HCT116 (cell line): ENCODE measurements at regions not wholly inside any gene's neighbourhood (a gene's known extent, or its start where the extent isn't known, plus 50 kb on each side); places are given as distances from the start of the nearest gene placed in this dataset.

Experiments used
- ATAC-seq: fragments of 200-7000 bp; cut with Tn5 transposase; 2 replicates; pipeline ENCODE4 v1.9.1; 2020; ENCODE audit warnings: mild to moderate bottlenecking, moderate library complexity
- BruUV-seq: library from RNA; stranded (reverse); fragments of 400-500 nt; replicated peaks from 2 replicates; lab custom pipeline; 2021; lab: Mats Ljungman, UMichigan
- CTCF ChIA-PET: fragments of 300-600 bp; sonication (Branson Sonifier 250); formaldehyde crosslinking; loops from one replicate; lab custom pipeline; 2021; ENCODE audit warnings: antibody characterized with exemption; lab: Charles Lee
- POLR2A ChIA-PET: fragments of 300-600, 350-600 bp; sonication (Branson Sonifier 250); formaldehyde crosslinking; loops from one replicate; lab custom pipeline; 2021; ENCODE audit warnings: antibody characterized with exemption; lab: Charles Lee
- RAD21 ChIA-PET, 2 experiments: fragments of 300-600 bp; sonication (Branson Sonifier 250); formaldehyde crosslinking; loops; one replicate each; lab custom pipeline; 2023; ENCODE audit warnings: low total read pairs in 2 of 2; ENCODE audit not compliant: uncharacterized antibody in 2 of 2, unreplicated experiment in 2 of 2, low non-redundant PET in 1 of 2; lab: Charles Lee
- DNase-seq: peaks from one replicate; pipeline ENCODE4 v3.0.0-alpha.2; 2010; ENCODE audit warnings: low read depth, low spot score
- H2AFZ ChIP-seq: fragments of 200-600 bp; shearing (Covaris generic), sonication (generic); 2 replicates; pipeline ENCODE4 v1.6.1; 2017; ENCODE audit warnings: low read depth, mixed run types, mixed read lengths, antibody characterized with exemption, low read length; ENCODE audit not compliant: poor library complexity, severe bottlenecking
- H3K27ac ChIP-seq: 2 replicates; pipeline ENCODE4 v1.5.1; 2012; ENCODE audit warnings: low read depth, low read length
- H3K27me3 ChIP-seq: fragments of 200-600 bp; sonication (generic); 2 replicates; pipeline ENCODE4 v1.6.1; 2016; ENCODE audit warnings: mixed run types, low read length, mixed read lengths; ENCODE audit not compliant: insufficient read depth
- H3K36me3 ChIP-seq, 2 experiments: fragments of 200-500 bp in 1 of 2; fragments of 200-600 bp in 1 of 2; sonication (Bioruptor generic) in 1 of 2; sonication (generic) in 1 of 2; 2 replicates each; pipeline versions ENCODE4 v1.5.1 to v1.6.1; 2014 to 2016; ENCODE audit warnings: low read length in 2 of 2, inconsistent platforms in 1 of 2, mixed read lengths in 1 of 2, mixed run types in 1 of 2; ENCODE audit not compliant: insufficient read depth in 2 of 2, control insufficient read depth in 1 of 2
- H3K4me1 ChIP-seq, 2 experiments: fragments of 200-600 bp in 1 of 2; sonication (generic) in 1 of 2; 2 replicates each; pipeline versions ENCODE4 v1.5.1 to v1.6.1; 2012 to 2017; ENCODE audit warnings: low read length in 2 of 2, inconsistent platforms in 1 of 2, mild to moderate bottlenecking in 1 of 2, mixed read lengths in 1 of 2, mixed run types in 1 of 2, moderate library complexity in 1 of 2; ENCODE audit not compliant: insufficient read depth in 2 of 2, control insufficient read depth in 1 of 2
- H3K4me2 ChIP-seq: fragments of 200-600 bp; sonication (generic); 2 replicates; pipeline ENCODE4 v1.6.1; 2017; ENCODE audit warnings: mixed run types, low read length, mixed read lengths
- H3K4me3 ChIP-seq, 2 experiments: fragments of 200-600 bp in 1 of 2; sonication (generic) in 1 of 2; replicated peaks in 1 of 2; 2 replicates each; pipeline ENCODE4 v1.5.1; 2011 to 2016; ENCODE audit warnings: low read length in 2 of 2, control low read depth in 1 of 2, low read depth in 1 of 2, mild to moderate bottlenecking in 1 of 2, mixed read lengths in 1 of 2, mixed run types in 1 of 2
- H3K79me2 ChIP-seq: fragments of 200-600 bp; sonication (generic); 2 replicates; pipeline ENCODE4 v1.6.1; 2017; ENCODE audit warnings: mild to moderate bottlenecking, mixed run types, low read length, moderate library complexity, mixed read lengths; ENCODE audit not compliant: insufficient read depth
- H3K9ac ChIP-seq: fragments of 200-600 bp; sonication (generic); 2 replicates; pipeline ENCODE4 v1.6.1; 2016; ENCODE audit warnings: low read length, mixed read lengths
- H3K9me2 ChIP-seq: fragments of 200-600 bp; sonication (generic), shearing (Covaris generic); 2 replicates; pipeline ENCODE4 v1.6.1; 2017; ENCODE audit warnings: mixed run types, mild to moderate bottlenecking, moderate library complexity; ENCODE audit not compliant: insufficient read depth
- H3K9me3 ChIP-seq, 2 experiments: fragments of 200-500 bp in 1 of 2; fragments of 200-600 bp in 1 of 2; sonication (Bioruptor generic) in 1 of 2; sonication (generic) in 1 of 2; 2 replicates each; pipeline ENCODE4 v1.6.1; 2014 to 2017; ENCODE audit warnings: low read length in 2 of 2, mixed read lengths in 2 of 2, inconsistent platforms in 1 of 2, low read depth in 1 of 2, mild to moderate bottlenecking in 1 of 2, mixed run types in 1 of 2, moderate library complexity in 1 of 2; ENCODE audit not compliant: control insufficient read depth in 1 of 2, insufficient read depth in 1 of 2
- H4K20me1 ChIP-seq: fragments of 200-600 bp; sonication (generic), shearing (Covaris generic); 2 replicates; pipeline ENCODE4 v1.6.1; 2017; ENCODE audit warnings: mixed run types, mild to moderate bottlenecking, moderate library complexity; ENCODE audit not compliant: insufficient read depth
- CBX3 ChIP-seq: IDR thresholded peaks from 2 replicates; pipeline ENCODE4 v1.6.1; 2012; ENCODE audit warnings: low read depth
- CEBPB ChIP-seq: IDR thresholded peaks from 2 replicates; pipeline ENCODE4 v1.6.1; 2012; ENCODE audit warnings: low read depth
- EGR1 ChIP-seq: IDR thresholded peaks from 2 replicates; pipeline ENCODE4 v1.6.1; 2012; ENCODE audit warnings: low read depth
- ELF1 ChIP-seq: IDR thresholded peaks from 2 replicates; pipeline ENCODE4 v1.6.1; 2012; ENCODE audit warnings: low read depth, borderline replicate concordance
- EZH2 ChIP-seq: fragments of 200-600 bp; sonication (generic); IDR thresholded peaks from 2 replicates; pipeline ENCODE4 v1.6.1; 2017; ENCODE audit warnings: antibody characterized with exemption, mixed run types
- EZH2phosphoT487 ChIP-seq: fragments of 200-600 bp; IDR thresholded peaks from 2 replicates; pipeline ENCODE4 v1.6.1; 2018; ENCODE audit warnings: antibody characterized with exemption, borderline replicate concordance
- JUND ChIP-seq: IDR thresholded peaks from 2 replicates; pipeline ENCODE4 v1.6.1; 2012
- POLR2A ChIP-seq: IDR thresholded peaks from 2 replicates; pipeline ENCODE4 v1.7.0; 2011; ENCODE audit warnings: borderline replicate concordance; ENCODE audit not compliant: insufficient read depth, insufficient read length; ENCODE audit errors: extremely low read depth
- POLR2AphosphoS5 ChIP-seq: IDR thresholded peaks from 2 replicates; pipeline ENCODE4 v1.6.1; 2011; ENCODE audit warnings: mild to moderate bottlenecking, low read depth, low read length, moderate library complexity
- RAD21 ChIP-seq: IDR thresholded peaks from 2 replicates; pipeline ENCODE4 v1.6.1; 2012; ENCODE audit warnings: low read depth, mild to moderate bottlenecking
- SIN3A ChIP-seq: IDR thresholded peaks from 2 replicates; pipeline ENCODE4 v1.6.1; 2012; ENCODE audit warnings: low read depth
- SRF ChIP-seq: IDR thresholded peaks from 2 replicates; pipeline ENCODE4 v1.6.1; 2012; ENCODE audit warnings: low read depth
- TCF7L2 ChIP-seq: IDR thresholded peaks from 2 replicates; pipeline ENCODE4 v1.7.0; 2011; ENCODE audit warnings: borderline replicate concordance, inconsistent platforms; ENCODE audit not compliant: insufficient read depth, insufficient read length; ENCODE audit errors: extremely low read depth
- YY1 ChIP-seq: IDR thresholded peaks from 2 replicates; pipeline ENCODE4 v1.6.1; 2011; ENCODE audit warnings: low read length, low read depth, moderate library complexity, mild to moderate bottlenecking; ENCODE audit not compliant: insufficient replicate concordance; ENCODE audit errors: extremely low read depth
- ZNF274 ChIP-seq: fragments of 200-500 bp; sonication (Bioruptor generic); IDR thresholded peaks from 2 replicates; pipeline ENCODE4 v1.6.1; 2014; ENCODE audit warnings: mild to moderate bottlenecking, low read depth, low read length, inconsistent platforms
- intact Hi-C: fragments of 100-400 bp; cut with micrococcal nuclease; formaldehyde crosslinking; loops from 2 replicates; pipeline ENCODE4 v1.10.0; 2022
- TF ChIP-seq, protein P1 (sequence below): IDR thresholded peaks from 2 replicates; pipeline ENCODE4 v1.6.1; 2011; ENCODE audit warnings: mild to moderate bottlenecking, low read length, moderate library complexity; ENCODE audit not compliant: insufficient replicate concordance; ENCODE audit errors: extremely low read depth
- TF ChIP-seq, protein P2 (sequence below): IDR thresholded peaks from 2 replicates; pipeline ENCODE4 v1.6.1; 2012
- TF ChIP-seq, protein P3 (sequence below): IDR thresholded peaks from 2 replicates; pipeline ENCODE4 v1.6.1; 2012; ENCODE audit warnings: low read depth
- TF ChIP-seq, protein P4 (sequence below): IDR thresholded peaks from 2 replicates; pipeline ENCODE4 v1.6.1; 2012
- TF ChIP-seq, protein P5 (sequence below), 3 experiments: fragments of 200-600 bp in 1 of 3; sonication (generic) in 1 of 3; IDR thresholded peaks in 2 of 3; conservative IDR thresholded peaks in 1 of 3; 2 replicates each; pipeline ENCODE4 v1.5.1; 2012 to 2017; ENCODE audit warnings: low read depth in 2 of 3, low read length in 2 of 3, antibody characterized with exemption in 1 of 3, borderline replicate concordance in 1 of 3, control low read depth in 1 of 3, mild to moderate bottlenecking in 1 of 3, mixed read lengths in 1 of 3, mixed run types in 1 of 3, moderate library complexity in 1 of 3; ENCODE audit not compliant: insufficient read depth in 1 of 3

DNA sequence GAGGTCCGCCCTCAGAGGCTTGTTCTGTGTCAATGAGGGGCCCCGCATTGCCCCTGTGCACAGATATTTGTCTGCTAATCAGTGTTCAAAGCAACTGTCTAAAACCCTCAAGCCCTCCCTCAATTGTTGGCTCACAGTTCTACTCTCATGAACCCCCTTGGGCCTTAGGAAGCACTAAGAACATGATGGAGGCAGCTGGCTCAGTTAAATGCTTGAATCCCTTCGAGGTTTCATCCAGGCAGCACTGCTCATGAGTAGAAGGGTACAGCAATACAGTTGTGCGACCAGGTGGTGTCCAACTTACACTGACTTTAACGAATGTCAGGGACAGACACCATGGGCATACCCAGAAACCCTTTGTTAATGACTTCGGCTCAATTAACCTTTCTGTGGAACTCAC is 89.2 kb upstream of the WSCD1 start:
- no peaks in the 10 kb centered on the region for H3K9me3 ChIP-seq
- no peak for ATAC-seq
- no peaks in the 10 kb centered on the region for H3K4me1 ChIP-seq
- no peak overlapping the region for H3K4me2 ChIP-seq
- H3K9ac ChIP-seq, result no peak overlapping the region
- CTCF ChIA-PET, result no interaction called here
- H3K36me3 ChIP-seq, result no peaks in the 10 kb centered on the region
- no peaks in the 10 kb centered on the region for H4K20me1 ChIP-seq
- no peak overlapping the region for H2AFZ ChIP-seq
- intact Hi-C loops, result no loop called here
- no peak overlapping the region for H3K4me3 ChIP-seq
- peaks cover 62% of the 10 kb centered on the region for H3K27me3 ChIP-seq
- DNase-seq, result no peak
- BruUV-seq, result no TSS peak
- H3K27ac ChIP-seq, result no peak overlapping the region
- no peak for TF ChIP-seq RAD21
- TF ChIP-seq POLR2A, result no peak
- TF ChIP-seq, protein P1, sequence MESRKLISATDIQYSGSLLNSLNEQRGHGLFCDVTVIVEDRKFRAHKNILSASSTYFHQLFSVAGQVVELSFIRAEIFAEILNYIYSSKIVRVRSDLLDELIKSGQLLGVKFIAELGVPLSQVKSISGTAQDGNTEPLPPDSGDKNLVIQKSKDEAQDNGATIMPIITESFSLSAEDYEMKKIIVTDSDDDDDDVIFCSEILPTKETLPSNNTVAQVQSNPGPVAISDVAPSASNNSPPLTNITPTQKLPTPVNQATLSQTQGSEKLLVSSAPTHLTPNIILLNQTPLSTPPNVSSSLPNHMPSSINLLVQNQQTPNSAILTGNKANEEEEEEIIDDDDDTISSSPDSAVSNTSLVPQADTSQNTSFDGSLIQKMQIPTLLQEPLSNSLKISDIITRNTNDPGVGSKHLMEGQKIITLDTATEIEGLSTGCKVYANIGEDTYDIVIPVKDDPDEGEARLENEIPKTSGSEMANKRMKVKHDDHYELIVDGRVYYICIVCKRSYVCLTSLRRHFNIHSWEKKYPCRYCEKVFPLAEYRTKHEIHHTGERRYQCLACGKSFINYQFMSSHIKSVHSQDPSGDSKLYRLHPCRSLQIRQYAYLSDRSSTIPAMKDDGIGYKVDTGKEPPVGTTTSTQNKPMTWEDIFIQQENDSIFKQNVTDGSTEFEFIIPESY, result no peak
- TF ChIP-seq, protein P2, sequence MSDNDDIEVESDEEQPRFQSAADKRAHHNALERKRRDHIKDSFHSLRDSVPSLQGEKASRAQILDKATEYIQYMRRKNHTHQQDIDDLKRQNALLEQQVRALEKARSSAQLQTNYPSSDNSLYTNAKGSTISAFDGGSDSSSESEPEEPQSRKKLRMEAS, result no peak
- TF ChIP-seq EZH2phosphoT487, result no peak
- no peak for TF ChIP-seq CBX3
- no peak for TF ChIP-seq POLR2AphosphoS5
- TF ChIP-seq, protein P3, sequence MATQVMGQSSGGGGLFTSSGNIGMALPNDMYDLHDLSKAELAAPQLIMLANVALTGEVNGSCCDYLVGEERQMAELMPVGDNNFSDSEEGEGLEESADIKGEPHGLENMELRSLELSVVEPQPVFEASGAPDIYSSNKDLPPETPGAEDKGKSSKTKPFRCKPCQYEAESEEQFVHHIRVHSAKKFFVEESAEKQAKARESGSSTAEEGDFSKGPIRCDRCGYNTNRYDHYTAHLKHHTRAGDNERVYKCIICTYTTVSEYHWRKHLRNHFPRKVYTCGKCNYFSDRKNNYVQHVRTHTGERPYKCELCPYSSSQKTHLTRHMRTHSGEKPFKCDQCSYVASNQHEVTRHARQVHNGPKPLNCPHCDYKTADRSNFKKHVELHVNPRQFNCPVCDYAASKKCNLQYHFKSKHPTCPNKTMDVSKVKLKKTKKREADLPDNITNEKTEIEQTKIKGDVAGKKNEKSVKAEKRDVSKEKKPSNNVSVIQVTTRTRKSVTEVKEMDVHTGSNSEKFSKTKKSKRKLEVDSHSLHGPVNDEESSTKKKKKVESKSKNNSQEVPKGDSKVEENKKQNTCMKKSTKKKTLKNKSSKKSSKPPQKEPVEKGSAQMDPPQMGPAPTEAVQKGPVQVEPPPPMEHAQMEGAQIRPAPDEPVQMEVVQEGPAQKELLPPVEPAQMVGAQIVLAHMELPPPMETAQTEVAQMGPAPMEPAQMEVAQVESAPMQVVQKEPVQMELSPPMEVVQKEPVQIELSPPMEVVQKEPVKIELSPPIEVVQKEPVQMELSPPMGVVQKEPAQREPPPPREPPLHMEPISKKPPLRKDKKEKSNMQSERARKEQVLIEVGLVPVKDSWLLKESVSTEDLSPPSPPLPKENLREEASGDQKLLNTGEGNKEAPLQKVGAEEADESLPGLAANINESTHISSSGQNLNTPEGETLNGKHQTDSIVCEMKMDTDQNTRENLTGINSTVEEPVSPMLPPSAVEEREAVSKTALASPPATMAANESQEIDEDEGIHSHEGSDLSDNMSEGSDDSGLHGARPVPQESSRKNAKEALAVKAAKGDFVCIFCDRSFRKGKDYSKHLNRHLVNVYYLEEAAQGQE, result no peak
- TF ChIP-seq YY1, result no peak
- no peak for TF ChIP-seq ELF1
- TF ChIP-seq, protein P4, sequence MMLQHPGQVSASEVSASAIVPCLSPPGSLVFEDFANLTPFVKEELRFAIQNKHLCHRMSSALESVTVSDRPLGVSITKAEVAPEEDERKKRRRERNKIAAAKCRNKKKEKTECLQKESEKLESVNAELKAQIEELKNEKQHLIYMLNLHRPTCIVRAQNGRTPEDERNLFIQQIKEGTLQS, result no peak
- TF ChIP-seq ZNF274, result no peak
- no peak for TF ChIP-seq EZH2
- TF ChIP-seq SIN3A, result no peak
- no peak for TF ChIP-seq JUND
- TF ChIP-seq TCF7L2, result no peak
- TF ChIP-seq SRF, result no peak
- TF ChIP-seq CEBPB, result no peak
- TF ChIP-seq EGR1, result no peak
- TF ChIP-seq, protein P5, sequence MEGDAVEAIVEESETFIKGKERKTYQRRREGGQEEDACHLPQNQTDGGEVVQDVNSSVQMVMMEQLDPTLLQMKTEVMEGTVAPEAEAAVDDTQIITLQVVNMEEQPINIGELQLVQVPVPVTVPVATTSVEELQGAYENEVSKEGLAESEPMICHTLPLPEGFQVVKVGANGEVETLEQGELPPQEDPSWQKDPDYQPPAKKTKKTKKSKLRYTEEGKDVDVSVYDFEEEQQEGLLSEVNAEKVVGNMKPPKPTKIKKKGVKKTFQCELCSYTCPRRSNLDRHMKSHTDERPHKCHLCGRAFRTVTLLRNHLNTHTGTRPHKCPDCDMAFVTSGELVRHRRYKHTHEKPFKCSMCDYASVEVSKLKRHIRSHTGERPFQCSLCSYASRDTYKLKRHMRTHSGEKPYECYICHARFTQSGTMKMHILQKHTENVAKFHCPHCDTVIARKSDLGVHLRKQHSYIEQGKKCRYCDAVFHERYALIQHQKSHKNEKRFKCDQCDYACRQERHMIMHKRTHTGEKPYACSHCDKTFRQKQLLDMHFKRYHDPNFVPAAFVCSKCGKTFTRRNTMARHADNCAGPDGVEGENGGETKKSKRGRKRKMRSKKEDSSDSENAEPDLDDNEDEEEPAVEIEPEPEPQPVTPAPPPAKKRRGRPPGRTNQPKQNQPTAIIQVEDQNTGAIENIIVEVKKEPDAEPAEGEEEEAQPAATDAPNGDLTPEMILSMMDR (IDR thresholded peaks at IDR 0.05 in 2 of 3, conservative IDR thresholded peaks at IDR 0.05 in 1 of 3; ENCODE audit: borderline replicate concordance in 1 of 3, insufficient read depth in 1 of 3, low read depth in 2 of 3, low read length in 2 of 3), result no peak
- TF ChIP-seq, all 23 proteins: peak for 0
- H3K9me2 ChIP-seq, result no peaks in the 10 kb centered on the region
- ChIA-PET POLR2A (no interaction called here), RAD21 (no interaction called here)
- H3K79me2 ChIP-seq, result no peaks in the 10 kb centered on the region
